ENCODE measurements at regions not wholly inside any gene's neighbourhood (a gene's known extent, or its start where the extent isn't known, plus 50 kb on each side); places are given as distances from the start of the nearest gene placed in this dataset.

DNA sequence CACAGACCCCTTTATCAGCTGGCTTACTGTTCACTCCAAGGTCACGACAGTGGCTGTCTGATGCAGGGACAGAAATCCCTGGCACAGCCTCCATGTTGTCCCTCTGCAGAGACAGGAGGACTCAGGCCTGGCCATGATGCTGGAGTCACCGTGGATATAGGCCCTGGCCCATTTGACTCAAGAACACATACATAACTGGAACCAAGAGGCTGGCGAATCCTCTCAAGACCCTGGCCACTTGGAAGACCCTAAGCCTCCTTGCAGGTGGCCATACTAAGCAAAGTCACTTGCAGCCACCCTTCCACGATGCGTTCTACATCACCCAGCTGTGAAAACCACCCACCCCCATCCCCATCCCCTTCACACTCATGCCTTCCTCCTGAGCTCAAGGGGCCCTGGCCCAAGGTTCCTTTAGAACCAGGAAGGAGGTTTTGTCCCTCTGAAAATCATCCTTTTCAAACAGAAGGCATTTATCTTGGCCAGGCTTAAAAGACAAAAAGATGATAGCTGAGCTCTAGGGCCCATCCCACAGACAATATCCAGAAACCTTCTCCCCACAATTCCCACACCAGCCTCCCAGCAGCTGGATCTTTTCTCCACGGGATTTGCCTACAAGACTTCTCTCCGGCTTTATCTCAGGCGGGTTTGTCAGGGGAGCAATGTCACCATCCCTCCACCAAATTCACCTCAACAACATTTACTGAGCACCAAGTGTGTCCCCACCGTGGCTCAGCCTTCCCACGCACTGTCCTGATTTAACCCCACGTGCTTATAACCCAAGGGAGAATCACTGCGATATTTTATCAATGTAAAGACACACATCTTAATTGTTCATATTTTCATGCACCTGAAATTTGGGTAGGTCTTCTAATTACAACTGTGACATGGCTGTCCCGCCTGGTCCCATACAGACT is 123.4 kb upstream of the SERPIND1 start:
- Histone ChIP-seq H3K36me3 (ENCODE audit: control insufficient read depth in 2 of 2, insufficient read depth in 1 of 2, low read length in 2 of 2) (no peaks in the 10 kb centered on the region), H3K9me3 (ENCODE audit: control insufficient read depth, insufficient read depth, low read depth, low read length) (no peaks in the 10 kb centered on the region), H3K27ac (ENCODE audit: extremely low read depth, low read depth, low read length) (no peak overlapping the region), H3K4me3 (ENCODE audit: low read depth, low read length) (no peak overlapping the region), H3K4me1 (ENCODE audit: control insufficient read depth, insufficient read depth, low read length) (no peaks in the 10 kb centered on the region)
- TF ChIP-seq ZFP41 (tag by site-specific recombination; IDR thresholded peaks at IDR 0.05; ENCODE audit: borderline replicate concordance) = no peak
- TF ChIP-seq, protein P1, sequence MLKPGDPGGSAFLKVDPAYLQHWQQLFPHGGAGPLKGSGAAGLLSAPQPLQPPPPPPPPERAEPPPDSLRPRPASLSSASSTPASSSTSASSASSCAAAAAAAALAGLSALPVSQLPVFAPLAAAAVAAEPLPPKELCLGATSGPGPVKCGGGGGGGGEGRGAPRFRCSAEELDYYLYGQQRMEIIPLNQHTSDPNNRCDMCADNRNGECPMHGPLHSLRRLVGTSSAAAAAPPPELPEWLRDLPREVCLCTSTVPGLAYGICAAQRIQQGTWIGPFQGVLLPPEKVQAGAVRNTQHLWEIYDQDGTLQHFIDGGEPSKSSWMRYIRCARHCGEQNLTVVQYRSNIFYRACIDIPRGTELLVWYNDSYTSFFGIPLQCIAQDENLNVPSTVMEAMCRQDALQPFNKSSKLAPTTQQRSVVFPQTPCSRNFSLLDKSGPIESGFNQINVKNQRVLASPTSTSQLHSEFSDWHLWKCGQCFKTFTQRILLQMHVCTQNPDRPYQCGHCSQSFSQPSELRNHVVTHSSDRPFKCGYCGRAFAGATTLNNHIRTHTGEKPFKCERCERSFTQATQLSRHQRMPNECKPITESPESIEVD (tag by site-specific recombination; IDR thresholded peaks at IDR 0.05) = no peak
- TF ChIP-seq ZNF558 (tag by site-specific recombination; IDR thresholded peaks at IDR 0.05) = no peak
- TF ChIP-seq, protein P2, sequence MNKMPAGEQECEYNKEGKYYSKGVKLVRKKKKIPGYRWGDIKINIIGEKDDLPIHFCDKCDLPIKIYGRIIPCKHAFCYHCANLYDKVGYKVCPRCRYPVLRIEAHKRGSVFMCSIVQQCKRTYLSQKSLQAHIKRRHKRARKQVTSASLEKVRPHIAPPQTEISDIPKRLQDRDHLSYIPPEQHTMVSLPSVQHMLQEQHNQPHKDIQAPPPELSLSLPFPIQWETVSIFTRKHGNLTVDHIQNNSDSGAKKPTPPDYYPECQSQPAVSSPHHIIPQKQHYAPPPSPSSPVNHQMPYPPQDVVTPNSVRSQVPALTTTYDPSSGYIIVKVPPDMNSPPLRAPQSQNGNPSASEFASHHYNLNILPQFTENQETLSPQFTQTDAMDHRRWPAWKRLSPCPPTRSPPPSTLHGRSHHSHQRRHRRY (tag by site-specific recombination; IDR thresholded peaks at IDR 0.05) = no peak
- TF ChIP-seq, protein P3, sequence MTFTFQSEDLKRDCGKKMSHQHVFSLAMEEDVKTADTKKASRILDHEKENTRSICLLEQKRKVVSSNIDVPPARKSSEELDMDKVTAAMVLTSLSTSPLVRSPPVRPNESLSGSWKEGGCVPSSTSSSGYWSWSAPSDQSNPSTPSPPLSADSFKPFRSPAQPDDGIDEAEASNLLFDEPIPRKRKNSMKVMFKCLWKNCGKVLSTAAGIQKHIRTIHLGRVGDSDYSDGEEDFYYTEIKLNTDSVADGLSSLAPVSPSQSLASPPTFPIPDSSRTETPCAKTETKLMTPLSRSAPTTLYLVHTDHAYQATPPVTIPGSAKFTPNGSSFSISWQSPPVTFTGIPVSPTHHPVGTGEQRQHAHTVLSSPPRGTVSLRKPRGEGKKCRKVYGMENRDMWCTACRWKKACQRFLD (tag by site-specific recombination; IDR thresholded peaks at IDR 0.05) = no peak
- no peak for TF ChIP-seq ZNF510 (tag by site-specific recombination; IDR thresholded peaks at IDR 0.05; ENCODE audit: insufficient replicate concordance)
- no peak for TF ChIP-seq ZNF394 (tag by site-specific recombination; IDR thresholded peaks at IDR 0.05; ENCODE audit: borderline replicate concordance)
- TF ChIP-seq, protein P4, sequence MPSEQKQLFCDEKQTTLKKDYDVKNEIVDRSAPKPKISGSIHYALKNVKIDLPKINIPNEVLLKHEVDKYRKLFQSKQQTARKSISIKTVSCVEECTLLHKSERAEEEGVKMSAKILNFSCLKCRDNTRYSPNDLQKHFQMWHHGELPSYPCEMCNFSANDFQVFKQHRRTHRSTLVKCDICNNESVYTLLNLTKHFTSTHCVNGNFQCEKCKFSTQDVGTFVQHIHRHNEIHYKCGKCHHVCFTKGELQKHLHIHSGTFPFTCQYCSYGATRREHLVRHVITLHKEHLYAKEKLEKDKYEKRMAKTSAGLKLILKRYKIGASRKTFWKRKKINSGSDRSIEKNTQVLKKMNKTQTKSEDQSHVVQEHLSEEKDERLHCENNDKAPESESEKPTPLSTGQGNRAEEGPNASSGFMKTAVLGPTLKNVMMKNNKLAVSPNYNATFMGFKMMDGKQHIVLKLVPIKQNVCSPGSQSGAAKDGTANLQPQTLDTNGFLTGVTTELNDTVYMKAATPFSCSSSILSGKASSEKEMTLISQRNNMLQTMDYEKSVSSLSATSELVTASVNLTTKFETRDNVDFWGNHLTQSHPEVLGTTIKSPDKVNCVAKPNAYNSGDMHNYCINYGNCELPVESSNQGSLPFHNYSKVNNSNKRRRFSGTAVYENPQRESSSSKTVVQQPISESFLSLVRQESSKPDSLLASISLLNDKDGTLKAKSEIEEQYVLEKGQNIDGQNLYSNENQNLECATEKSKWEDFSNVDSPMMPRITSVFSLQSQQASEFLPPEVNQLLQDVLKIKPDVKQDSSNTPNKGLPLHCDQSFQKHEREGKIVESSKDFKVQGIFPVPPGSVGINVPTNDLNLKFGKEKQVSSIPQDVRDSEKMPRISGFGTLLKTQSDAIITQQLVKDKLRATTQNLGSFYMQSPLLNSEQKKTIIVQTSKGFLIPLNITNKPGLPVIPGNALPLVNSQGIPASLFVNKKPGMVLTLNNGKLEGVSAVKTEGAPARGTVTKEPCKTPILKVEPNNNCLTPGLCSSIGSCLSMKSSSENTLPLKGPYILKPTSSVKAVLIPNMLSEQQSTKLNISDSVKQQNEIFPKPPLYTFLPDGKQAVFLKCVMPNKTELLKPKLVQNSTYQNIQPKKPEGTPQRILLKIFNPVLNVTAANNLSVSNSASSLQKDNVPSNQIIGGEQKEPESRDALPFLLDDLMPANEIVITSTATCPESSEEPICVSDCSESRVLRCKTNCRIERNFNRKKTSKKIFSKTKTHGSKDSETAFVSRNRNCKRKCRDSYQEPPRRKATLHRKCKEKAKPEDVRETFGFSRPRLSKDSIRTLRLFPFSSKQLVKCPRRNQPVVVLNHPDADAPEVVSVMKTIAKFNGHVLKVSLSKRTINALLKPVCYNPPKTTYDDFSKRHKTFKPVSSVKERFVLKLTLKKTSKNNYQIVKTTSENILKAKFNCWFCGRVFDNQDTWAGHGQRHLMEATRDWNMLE (tag by site-specific recombination; conservative IDR thresholded peaks at IDR 0.05; ENCODE audit: low read depth) = no peak
- no peak for TF ChIP-seq ZNF654 (tag by site-specific recombination; IDR thresholded peaks at IDR 0.05; ENCODE audit: low read depth)
- TF ChIP-seq, protein P5, sequence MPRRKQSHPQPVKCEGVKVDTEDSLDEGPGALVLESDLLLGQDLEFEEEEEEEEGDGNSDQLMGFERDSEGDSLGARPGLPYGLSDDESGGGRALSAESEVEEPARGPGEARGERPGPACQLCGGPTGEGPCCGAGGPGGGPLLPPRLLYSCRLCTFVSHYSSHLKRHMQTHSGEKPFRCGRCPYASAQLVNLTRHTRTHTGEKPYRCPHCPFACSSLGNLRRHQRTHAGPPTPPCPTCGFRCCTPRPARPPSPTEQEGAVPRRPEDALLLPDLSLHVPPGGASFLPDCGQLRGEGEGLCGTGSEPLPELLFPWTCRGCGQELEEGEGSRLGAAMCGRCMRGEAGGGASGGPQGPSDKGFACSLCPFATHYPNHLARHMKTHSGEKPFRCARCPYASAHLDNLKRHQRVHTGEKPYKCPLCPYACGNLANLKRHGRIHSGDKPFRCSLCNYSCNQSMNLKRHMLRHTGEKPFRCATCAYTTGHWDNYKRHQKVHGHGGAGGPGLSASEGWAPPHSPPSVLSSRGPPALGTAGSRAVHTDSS (tag by site-specific recombination; IDR thresholded peaks at IDR 0.05) = no peak
- no peak for TF ChIP-seq SCRT1 (tag by site-specific recombination; IDR thresholded peaks at IDR 0.05; ENCODE audit: borderline replicate concordance)
- no peak for TF ChIP-seq ZNF132 (tag by site-specific recombination; IDR thresholded peaks at IDR 0.05; ENCODE audit: borderline replicate concordance)
- TF ChIP-seq ZNF548 (tag by site-specific recombination; IDR thresholded peaks at IDR 0.05) = no peak
- TF ChIP-seq, protein P6, sequence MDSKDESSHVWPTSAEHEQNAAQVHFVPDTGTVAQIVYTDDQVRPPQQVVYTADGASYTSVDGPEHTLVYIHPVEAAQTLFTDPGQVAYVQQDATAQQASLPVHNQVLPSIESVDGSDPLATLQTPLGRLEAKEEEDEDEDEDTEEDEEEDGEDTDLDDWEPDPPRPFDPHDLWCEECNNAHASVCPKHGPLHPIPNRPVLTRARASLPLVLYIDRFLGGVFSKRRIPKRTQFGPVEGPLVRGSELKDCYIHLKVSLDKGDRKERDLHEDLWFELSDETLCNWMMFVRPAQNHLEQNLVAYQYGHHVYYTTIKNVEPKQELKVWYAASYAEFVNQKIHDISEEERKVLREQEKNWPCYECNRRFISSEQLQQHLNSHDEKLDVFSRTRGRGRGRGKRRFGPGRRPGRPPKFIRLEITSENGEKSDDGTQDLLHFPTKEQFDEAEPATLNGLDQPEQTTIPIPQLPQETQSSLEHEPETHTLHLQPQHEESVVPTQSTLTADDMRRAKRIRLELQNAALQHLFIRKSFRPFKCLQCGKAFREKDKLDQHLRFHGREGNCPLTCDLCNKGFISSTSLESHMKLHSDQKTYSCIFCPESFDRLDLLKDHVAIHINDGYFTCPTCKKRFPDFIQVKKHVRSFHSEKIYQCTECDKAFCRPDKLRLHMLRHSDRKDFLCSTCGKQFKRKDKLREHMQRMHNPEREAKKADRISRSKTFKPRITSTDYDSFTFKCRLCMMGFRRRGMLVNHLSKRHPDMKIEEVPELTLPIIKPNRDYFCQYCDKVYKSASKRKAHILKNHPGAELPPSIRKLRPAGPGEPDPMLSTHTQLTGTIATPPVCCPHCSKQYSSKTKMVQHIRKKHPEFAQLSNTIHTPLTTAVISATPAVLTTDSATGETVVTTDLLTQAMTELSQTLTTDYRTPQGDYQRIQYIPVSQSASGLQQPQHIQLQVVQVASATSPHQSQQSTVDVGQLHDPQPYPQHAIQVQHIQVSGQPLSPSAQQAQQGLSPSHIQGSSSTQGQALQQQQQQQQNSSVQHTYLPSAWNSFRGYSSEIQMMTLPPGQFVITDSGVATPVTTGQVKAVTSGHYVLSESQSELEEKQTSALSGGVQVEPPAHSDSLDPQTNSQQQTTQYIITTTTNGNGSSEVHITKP (tag by site-specific recombination; IDR thresholded peaks at IDR 0.05) = no peak
- no peak for TF ChIP-seq KLF16 (tag by site-specific recombination; IDR thresholded peaks at IDR 0.05)
- TF ChIP-seq RBAK (tag by site-specific recombination; IDR thresholded peaks at IDR 0.05) = no peak
- CTCF ChIA-PET = interaction anchor here (0.7 to 1.1 kb wide), 2 partner anchors 22 to 79 kb away, joined by 3 read pairs; no protein-coding TSS in a partner anchor
- POLR2A ChIA-PET = no interaction called here

Measured in HEK293 (cell line).